Breast epithelium (tissue), 3 donors: ENCODE measurements at regions not wholly inside any gene's neighbourhood (a gene's known extent, or its start where the extent isn't known, plus 50 kb on each side); places are given as distances from the start of the nearest gene placed in this dataset.
"Not testable (repeated sequence)": the region's sequence is repeated elsewhere in the genome, so short reads cannot be mapped to it uniquely, and the experiment has no call there.

ENCODE experiments used
- POLR2A ChIP-seq: fragments of 450-650 bp; IDR thresholded peaks from one replicate; pipeline ENCODE4 v1.6.1; 2016; ENCODE audit warnings: antibody characterized with exemption, mild to moderate bottlenecking, moderate library complexity
- POLR2AphosphoS5 ChIP-seq, 3 donors: sonication (generic); formaldehyde crosslinking; IDR thresholded peaks; one replicate each; pipeline ENCODE4 v1.6.1; 2017; ENCODE audit warnings: antibody characterized with exemption in 3 of 3
- TF ChIP-seq, protein P1 (sequence below), 3 donors: fragments of 450-650 bp; IDR thresholded peaks; one replicate each; pipeline ENCODE4 v1.5.1; 2016 to 2017; ENCODE audit warnings: antibody characterized with exemption in 3 of 3, mild to moderate bottlenecking in 3 of 3, moderate library complexity in 3 of 3

GRCh38 chr9:66837242-66837937 is 63.1 kb upstream of the ZNF658 start:
- TF ChIP-seq, protein P1, sequence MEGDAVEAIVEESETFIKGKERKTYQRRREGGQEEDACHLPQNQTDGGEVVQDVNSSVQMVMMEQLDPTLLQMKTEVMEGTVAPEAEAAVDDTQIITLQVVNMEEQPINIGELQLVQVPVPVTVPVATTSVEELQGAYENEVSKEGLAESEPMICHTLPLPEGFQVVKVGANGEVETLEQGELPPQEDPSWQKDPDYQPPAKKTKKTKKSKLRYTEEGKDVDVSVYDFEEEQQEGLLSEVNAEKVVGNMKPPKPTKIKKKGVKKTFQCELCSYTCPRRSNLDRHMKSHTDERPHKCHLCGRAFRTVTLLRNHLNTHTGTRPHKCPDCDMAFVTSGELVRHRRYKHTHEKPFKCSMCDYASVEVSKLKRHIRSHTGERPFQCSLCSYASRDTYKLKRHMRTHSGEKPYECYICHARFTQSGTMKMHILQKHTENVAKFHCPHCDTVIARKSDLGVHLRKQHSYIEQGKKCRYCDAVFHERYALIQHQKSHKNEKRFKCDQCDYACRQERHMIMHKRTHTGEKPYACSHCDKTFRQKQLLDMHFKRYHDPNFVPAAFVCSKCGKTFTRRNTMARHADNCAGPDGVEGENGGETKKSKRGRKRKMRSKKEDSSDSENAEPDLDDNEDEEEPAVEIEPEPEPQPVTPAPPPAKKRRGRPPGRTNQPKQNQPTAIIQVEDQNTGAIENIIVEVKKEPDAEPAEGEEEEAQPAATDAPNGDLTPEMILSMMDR (IDR thresholded peaks at IDR 0.05) = not testable (repeated sequence)
- TF ChIP-seq POLR2A; POLR2AphosphoS5 (IDR thresholded peaks at IDR 0.05): not testable (repeated sequence)
